ENCODE measurements at regions not wholly inside any gene's neighbourhood (a gene's known extent, or its start where the extent isn't known, plus 50 kb on each side); places are given as distances from the start of the nearest gene placed in this dataset.
"Not testable (repeated sequence)": the region's sequence is repeated elsewhere in the genome, so short reads cannot be mapped to it uniquely, and the experiment has no call there.

DNA sequence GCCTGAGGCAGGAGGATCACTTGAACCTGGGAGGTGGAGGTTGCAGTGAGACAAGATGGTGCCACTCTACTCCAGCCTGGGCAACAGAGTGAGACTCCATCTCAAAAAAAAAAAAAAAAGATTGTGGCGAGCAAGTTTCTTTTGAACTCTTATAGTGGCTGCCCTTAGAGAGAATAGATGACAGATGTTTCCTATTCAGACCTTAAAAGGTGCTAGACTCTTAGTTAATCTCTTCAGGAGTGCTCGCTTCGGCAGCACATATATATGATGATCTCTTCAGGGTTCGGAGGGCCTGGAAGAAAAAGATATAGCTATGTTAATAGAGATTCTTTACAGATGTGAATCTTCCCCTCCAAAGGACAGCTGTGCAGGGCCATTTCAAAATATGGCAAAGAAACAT is 73.1 kb upstream of the AMN1 start:
- Mint-ChIP-seq H3K36me3 (no peaks in the 10 kb centered on the region), H3K4me3 (no peak overlapping the region), H3K9me3 (no peaks in the 10 kb centered on the region), H3K4me1 (ENCODE audit: low read depth in 2 of 2) (peaks cover 16 to 18% of the 10 kb centered on the region in 2 donors), H3K27ac (peak overlapping the region in 1 of 2 donors; percentile 75), H3K27me3 (no peaks in the 10 kb centered on the region)
- no peak for ATAC-seq
- DNase-seq (ENCODE audit: low spot score), result no peak

DNA sequence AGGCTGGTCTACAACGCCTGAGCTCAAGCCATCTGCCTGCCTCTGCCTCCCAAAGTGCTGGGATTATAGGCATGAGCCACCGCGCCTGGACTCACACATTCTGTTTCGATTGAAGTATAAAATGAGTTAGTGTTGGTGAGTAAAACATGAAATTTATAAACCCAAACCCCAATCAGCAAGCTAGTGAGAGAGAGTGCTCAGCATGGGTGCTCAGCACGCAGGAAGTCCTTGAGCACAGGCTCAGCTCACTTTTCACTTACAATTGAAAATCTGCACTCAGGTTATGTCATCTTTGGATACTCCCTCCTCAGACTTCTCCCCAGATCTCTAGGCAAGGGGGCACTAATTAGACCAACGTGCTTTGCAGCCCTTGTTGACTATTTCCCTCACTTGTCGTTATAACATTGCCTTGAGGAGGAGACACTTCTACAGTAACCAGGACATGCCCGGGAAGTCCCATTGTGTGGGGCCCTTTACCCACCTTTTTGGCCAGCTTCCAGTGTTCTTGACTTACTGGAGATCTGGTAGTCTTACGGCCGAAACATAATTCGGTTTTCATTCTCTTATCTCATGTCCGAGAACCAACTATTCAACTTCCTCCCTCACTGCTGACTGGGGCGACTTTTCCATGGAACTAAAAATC is 68.5 kb upstream of the AMN1 start:
- Mint-ChIP-seq H3K27me3 (no peaks in the 10 kb centered on the region), H3K4me3 (no peak overlapping the region), H3K9me3 (no peaks in the 10 kb centered on the region), H3K36me3 (no peaks in the 10 kb centered on the region), H3K4me1 (ENCODE audit: low read depth in 2 of 2) (peaks cover 4 to 15% of the 10 kb centered on the region in 2 donors), H3K27ac (peak overlapping the region in 1 of 2 donors; percentile 75)
- no peak for ATAC-seq
- DNase-seq (ENCODE audit: low spot score), result no peak

DNA sequence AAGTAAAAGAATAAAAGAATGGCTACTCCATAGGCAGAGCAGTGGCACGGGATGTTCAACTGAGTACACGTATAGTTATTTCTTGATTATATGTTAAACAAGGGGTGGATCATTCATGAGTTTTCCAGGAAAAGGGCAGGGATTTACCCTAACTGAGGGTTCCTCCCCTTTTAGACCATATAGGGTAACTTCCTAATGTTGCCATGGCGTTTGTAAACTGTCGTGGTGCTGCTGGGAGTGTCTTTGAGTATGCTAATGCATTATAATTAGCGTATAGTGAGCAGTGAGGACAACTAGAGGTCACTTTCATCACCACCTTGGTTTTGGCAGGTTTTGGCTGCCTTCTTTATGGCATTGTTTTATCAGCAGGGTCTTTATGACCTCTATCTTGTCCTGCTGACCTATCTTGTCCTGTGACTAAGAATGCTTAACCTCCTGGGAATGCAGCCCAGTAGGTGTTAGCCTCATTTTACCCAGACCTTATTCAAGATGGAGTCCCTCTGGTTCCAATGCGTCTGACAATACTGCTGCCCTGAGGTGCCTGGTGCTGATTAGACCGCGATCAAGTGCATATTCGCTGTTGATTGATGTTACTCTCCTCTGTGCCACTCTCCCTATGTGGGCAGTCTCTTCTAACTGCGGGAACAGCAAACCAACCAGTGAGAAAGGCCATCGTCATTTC is 67.6 kb upstream of the AMN1 start:
- Mint-ChIP-seq H3K27ac (peak overlapping the region in 1 of 2 donors; percentile 30), H3K36me3 (no peaks in the 10 kb centered on the region), H3K27me3 (no peaks in the 10 kb centered on the region), H3K9me3 (no peaks in the 10 kb centered on the region), H3K4me3 (no peak overlapping the region), H3K4me1 (ENCODE audit: low read depth in 2 of 2) (peaks cover 10 to 23% of the 10 kb centered on the region in 2 donors)
- DNase-seq (ENCODE audit: low spot score), result no peak
- no peak for ATAC-seq

DNA sequence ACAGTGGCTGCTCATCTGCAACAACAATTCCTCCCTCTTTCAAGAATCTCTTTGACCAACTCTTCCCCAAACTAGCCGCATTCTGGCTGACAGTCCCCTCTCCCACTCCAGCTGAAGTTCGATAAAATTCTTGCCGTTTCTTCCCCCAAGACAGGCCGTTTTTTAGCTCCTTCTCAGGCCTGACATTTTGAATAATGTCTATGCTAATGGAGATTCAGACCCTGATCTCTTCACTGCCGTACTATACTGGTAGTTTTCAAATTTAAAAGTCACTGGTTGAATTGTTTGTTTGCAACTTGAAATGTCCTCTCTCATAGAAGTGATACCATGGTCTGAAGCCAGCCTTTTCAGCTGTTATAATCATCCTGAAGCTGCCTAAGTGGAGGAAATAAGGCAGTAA is 65.9 kb upstream of the AMN1 start:
- H3K4me3 Mint-ChIP-seq, result no peak overlapping the region
- ATAC-seq, result no peak
- no peaks in the 10 kb centered on the region for H3K27me3 Mint-ChIP-seq
- peak overlapping the region in 1 of 2 donors; percentile 29 for H3K27ac Mint-ChIP-seq
- H3K9me3 Mint-ChIP-seq, result no peaks in the 10 kb centered on the region
- DNase-seq (ENCODE audit: low spot score), result no peak
- H3K4me1 Mint-ChIP-seq (ENCODE audit: low read depth in 2 of 2), result peaks cover 23 to 36% of the 10 kb centered on the region in 2 donors
- no peaks in the 10 kb centered on the region for H3K36me3 Mint-ChIP-seq

DNA sequence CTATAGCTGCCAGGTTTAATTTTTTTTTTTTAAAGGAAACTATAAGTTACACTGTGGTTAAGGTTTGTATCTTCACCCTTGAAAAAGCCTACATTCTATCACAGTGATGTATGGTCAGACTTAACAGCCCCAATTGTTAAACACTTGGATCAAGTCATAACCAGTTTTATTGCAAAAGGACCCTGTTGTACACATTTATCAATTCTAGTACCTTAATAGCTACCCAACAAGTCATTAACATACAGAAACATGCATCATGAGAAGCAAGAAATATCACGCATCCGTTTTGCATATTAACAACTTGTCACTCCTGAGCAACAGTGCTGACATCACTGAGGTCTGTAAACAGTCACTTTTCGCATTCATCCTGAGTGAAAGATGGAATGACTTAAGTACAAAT is 62.4 kb upstream of the AMN1 start:
- not testable (repeated sequence) for H3K27me3 Mint-ChIP-seq; DNase-seq (ENCODE audit: low spot score); H3K36me3 Mint-ChIP-seq; H3K9me3 Mint-ChIP-seq
- H3K4me3 Mint-ChIP-seq, result peak overlapping the region; percentile 27
- ATAC-seq, result peak; percentile 75 to 76
- peak overlapping the region; percentile 27 to 83 for H3K27ac Mint-ChIP-seq
- peaks cover 23 to 31% of the 10 kb centered on the region in 2 donors for H3K4me1 Mint-ChIP-seq (ENCODE audit: low read depth in 2 of 2)

DNA sequence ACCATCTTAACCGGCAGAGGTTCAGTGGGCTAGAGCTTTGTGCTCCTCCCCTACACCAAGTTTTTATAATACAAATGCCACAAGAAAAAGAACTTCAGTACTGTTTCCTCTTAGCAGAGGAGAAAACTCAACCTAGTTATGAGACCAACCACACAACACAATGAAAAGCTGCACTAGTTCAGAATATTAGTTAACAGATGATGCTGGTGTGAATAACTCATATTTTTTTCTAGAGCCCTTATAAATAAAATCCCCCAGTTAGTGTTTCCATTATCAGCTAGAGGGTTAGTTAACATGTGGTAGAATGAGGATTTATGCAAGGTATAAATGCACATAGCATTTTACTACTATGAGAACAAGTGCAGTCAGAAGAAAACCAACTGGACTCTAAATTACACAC is 61.9 kb upstream of the AMN1 start:
- H3K27me3 Mint-ChIP-seq, result no peaks in the 10 kb centered on the region
- H3K36me3 Mint-ChIP-seq, result no peaks in the 10 kb centered on the region
- H3K4me3 Mint-ChIP-seq, result peak overlapping the region; percentile 40
- H3K4me1 Mint-ChIP-seq (ENCODE audit: low read depth in 2 of 2), result peaks cover 23 to 30% of the 10 kb centered on the region in 2 donors
- ATAC-seq, result peak; percentile 51 to 56
- H3K9me3 Mint-ChIP-seq, result no peaks in the 10 kb centered on the region
- peak overlapping the region; percentile 27 to 83 for H3K27ac Mint-ChIP-seq
- no peak for DNase-seq (ENCODE audit: low spot score)

DNA sequence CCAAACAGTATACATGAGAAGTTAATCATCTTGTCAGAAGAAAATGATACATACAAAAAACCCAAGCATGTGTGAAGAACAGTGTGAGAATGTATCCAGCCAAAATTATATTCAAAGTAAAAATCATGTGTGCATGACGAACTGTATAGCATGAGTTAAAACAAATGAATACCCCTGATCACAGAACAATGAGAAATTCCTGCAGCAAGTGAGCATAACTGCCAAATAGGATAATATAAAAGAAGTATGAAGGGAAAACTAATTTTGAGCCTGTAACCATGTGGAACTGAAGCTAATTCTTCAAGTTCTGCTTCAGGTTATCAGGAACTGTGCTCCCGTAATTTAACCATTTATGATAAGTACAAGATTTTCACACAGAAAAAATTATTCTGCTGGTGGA is 56.5 kb upstream of the AMN1 start:
- peaks cover 2 to 11% of the 10 kb centered on the region in 2 donors for H3K4me1 Mint-ChIP-seq (ENCODE audit: low read depth in 2 of 2)
- H3K27ac Mint-ChIP-seq, result no peak overlapping the region
- H3K9me3 Mint-ChIP-seq, result peaks cover 5% of the 10 kb centered on the region
- ATAC-seq (no peak), DNase-seq (ENCODE audit: low spot score) (no peak)
- H3K4me3 Mint-ChIP-seq, result no peak overlapping the region
- H3K27me3 Mint-ChIP-seq, result no peaks in the 10 kb centered on the region
- H3K36me3 Mint-ChIP-seq, result peaks cover 9% of the 10 kb centered on the region

DNA sequence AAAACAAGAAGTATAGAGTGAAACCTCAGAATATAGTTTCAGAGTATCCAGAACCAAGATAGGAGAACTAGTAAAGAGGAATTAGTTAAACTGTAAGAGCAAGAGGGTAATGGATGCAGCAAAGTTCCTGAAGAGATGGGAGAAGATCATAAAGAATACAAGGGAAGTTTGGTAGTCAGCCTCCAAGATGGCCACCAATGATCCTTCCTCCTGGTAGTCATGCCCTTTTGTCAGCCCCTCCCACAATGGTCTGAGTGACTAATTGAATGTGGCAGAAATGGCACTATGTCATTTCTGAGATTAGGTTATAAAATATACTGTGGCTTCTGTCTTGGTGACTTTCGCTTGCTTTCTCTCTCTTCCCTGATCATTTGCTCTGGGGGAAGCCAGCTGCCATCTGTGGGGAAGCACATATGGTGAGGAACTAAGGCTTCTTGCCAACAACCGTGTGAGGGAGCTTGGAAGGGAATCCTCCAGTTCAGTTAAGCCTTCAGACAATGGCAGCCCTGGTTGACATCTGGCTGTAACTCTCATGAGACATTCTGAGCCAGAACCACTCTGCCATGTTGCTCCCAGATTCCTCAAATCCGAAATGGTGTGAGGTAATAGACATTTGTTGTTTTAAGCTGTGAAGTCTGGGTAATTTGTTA is 55.3 kb upstream of the AMN1 start:
- Mint-ChIP-seq H3K9me3 (peaks cover 5% of the 10 kb centered on the region), H3K27ac (no peak overlapping the region), H3K4me3 (no peak overlapping the region), H3K36me3 (peaks cover 9% of the 10 kb centered on the region), H3K27me3 (no peaks in the 10 kb centered on the region), H3K4me1 (ENCODE audit: low read depth in 2 of 2) (peaks cover 0 to 5% of the 10 kb centered on the region in 2 donors)
- no peak for DNase-seq (ENCODE audit: low spot score)
- no peak for ATAC-seq

DNA sequence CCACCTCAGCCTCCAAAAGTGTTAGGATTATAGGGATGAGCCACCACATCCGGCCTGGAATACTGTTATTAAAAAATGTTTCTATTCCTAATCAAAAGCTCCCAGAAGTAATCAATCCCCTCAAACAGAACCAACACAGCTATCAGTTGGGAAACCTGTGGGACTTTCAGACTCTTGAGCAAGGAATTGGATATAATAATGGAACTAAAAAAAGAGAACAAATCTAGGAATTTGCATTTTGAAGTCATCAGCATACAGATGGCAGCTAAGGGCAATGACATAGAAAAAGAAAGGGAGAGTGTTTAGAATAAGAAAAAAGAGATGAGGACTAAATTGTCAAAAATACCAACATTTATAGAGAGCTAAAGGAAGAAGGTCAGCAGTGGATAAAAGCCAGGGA is 54.7 kb upstream of the AMN1 start:
- H3K4me3 Mint-ChIP-seq, result no peak overlapping the region
- H3K27me3 Mint-ChIP-seq, result no peaks in the 10 kb centered on the region
- peaks cover 9% of the 10 kb centered on the region for H3K36me3 Mint-ChIP-seq
- no peak overlapping the region for H3K27ac Mint-ChIP-seq
- DNase-seq (ENCODE audit: low spot score) (no peak), ATAC-seq (no peak)
- H3K4me1 Mint-ChIP-seq (ENCODE audit: low read depth in 2 of 2), result peaks cover 0 to 5% of the 10 kb centered on the region in 2 donors
- peaks cover 5% of the 10 kb centered on the region for H3K9me3 Mint-ChIP-seq

DNA sequence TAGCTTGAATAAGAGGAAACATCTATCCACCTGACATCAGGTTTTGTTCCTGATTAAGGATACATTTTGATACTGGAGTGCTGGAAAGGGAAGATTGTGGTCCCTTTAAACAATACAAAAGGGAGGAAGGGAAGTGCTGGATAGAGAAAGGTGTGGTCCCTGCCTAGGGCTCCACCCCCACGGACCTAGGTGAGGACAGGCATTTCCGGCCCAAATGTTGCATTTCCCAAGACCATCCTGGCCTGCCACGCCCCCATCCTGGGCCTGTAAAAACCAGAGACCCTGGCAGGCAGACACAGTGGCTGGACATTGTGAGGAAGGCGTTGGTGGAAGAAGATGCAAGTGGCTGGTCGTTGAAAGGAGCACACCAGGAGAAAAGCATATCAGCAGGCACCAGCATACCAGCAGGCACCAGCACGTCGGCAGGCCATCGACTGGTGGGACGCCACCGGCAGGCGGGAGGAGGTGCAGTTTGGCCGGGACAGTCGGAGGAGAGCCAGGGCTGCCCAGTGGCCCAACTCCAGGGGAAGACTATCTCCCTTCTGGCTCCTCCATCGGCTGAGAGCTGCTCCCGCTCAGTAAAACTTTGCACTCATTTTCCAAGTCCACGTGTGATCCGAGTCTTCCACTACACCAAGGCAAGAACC is 53.2 kb upstream of the AMN1 start:
- Mint-ChIP-seq H3K27me3 (no peaks in the 10 kb centered on the region), H3K36me3 (peaks cover 9% of the 10 kb centered on the region), H3K27ac (peak overlapping the region in 1 of 2 donors; percentile 39), H3K4me3 (no peak overlapping the region), H3K4me1 (ENCODE audit: low read depth in 2 of 2) (peaks cover 0 to 5% of the 10 kb centered on the region in 2 donors), H3K9me3 (peaks cover 5% of the 10 kb centered on the region)
- DNase-seq (ENCODE audit: low spot score) (no peak), ATAC-seq (no peak)

DNA sequence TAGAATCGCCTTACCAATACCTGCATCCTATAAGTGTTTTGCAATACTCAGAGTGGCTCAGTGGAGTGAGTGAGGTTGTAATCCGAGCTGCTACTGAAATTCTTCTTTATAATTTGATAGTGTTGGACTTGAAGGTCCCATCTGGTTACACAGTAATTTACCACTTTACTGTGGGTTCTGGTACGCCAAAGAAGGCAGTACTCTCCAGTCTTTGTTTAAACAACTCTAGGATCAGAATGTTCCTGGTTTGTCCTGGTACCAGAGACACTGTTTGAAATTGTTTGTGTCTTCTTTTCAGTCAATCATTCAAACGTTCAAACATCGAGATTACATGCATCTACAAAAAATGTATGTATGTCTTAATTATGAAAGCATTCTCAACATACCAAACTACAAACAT is 51.3 kb upstream of the AMN1 start:
- peaks cover 9% of the 10 kb centered on the region for H3K36me3 Mint-ChIP-seq
- H3K27ac Mint-ChIP-seq, result no peak overlapping the region
- H3K4me1 Mint-ChIP-seq (ENCODE audit: low read depth in 2 of 2), result peaks cover 0 to 5% of the 10 kb centered on the region in 2 donors
- no peak overlapping the region for H3K4me3 Mint-ChIP-seq
- no peak for DNase-seq (ENCODE audit: low spot score)
- peaks cover 5% of the 10 kb centered on the region for H3K9me3 Mint-ChIP-seq
- ATAC-seq, result no peak
- no peaks in the 10 kb centered on the region for H3K27me3 Mint-ChIP-seq

DNA sequence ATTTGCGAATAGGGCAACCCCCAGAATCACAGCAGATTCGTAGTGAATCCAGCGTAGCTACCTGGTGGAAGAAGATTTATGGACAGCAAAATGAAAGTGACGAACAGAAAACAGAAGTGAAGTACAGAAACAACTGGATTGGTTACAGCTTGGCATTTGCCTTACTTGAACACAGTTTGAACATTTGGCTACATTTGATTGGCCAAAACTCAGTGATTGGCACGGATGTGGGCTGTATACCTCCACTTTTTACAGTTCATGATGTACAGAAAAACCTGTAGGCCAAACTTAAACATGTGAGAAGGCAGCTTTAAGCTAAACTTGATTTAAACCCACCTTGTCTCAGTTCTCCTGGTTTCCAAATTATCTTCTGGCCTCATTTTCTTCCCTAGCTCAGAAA is 49.9 kb upstream of the AMN1 start:
- no peak for DNase-seq (ENCODE audit: low spot score)
- H3K4me1 Mint-ChIP-seq (ENCODE audit: low read depth in 2 of 2), result peaks cover 2 to 8% of the 10 kb centered on the region in 2 donors
- peaks cover 4% of the 10 kb centered on the region for H3K36me3 Mint-ChIP-seq
- no peak overlapping the region for H3K4me3 Mint-ChIP-seq
- peaks cover 2% of the 10 kb centered on the region for H3K9me3 Mint-ChIP-seq
- ATAC-seq, result no peak
- no peak overlapping the region for H3K27ac Mint-ChIP-seq
- H3K27me3 Mint-ChIP-seq, result no peaks in the 10 kb centered on the region

All from natural killer cell treated with Interleukin-12 subunit alpha and Interleukin-12 subunit beta and Interleukin-15 and Interleukin-18, amount 100 ng/mL, for 72 hours (primary cell).